Body of pancreas (tissue), 4 donors: ENCODE measurements at regions not wholly inside any gene's neighbourhood (a gene's known extent, or its start where the extent isn't known, plus 50 kb on each side); places are given as distances from the start of the nearest gene placed in this dataset.

ENCODE experiments used
- CTCF ChIP-seq, 7 experiments: fragments of 450-650 bp in 4 of 7; fragments of 200-600 bp in 3 of 7; sonication (generic) in 3 of 7; IDR thresholded peaks; one replicate each; pipeline ENCODE4 v1.5.1; 2016 to 2019; ENCODE audit warnings: antibody characterized with exemption in 7 of 7
- POLR2A ChIP-seq, 3 donors: fragments of 450-650 bp; IDR thresholded peaks; one replicate each; pipeline ENCODE4 v1.6.1; 2016; ENCODE audit warnings: antibody characterized with exemption in 3 of 3, mild to moderate bottlenecking in 2 of 3

- TF ChIP-seq CTCF (IDR thresholded peaks at IDR 0.05) (no peak), POLR2A (IDR thresholded peaks at IDR 0.05) (no peak)
Observed at GRCh38 chr5:33270671-33271070, 170.1 kb upstream of the TARS1 start.
